Effector memory CD8-positive, alpha-beta T cell (primary cell): ENCODE measurements at regions not wholly inside any gene's neighbourhood (a gene's known extent, or its start where the extent isn't known, plus 50 kb on each side); places are given as distances from the start of the nearest gene placed in this dataset.

Experiments used
- ATAC-seq: fragments of 150-1000 bp; cut with Tn5 transposase; replicated peaks from 2 replicates; pipeline ENCODE4 v1.10.0; 2021; ENCODE audit warnings: mild to moderate bottlenecking, moderate library complexity
- DNase-seq, 3 experiments: peaks; one replicate each; pipeline ENCODE4 v3.0.0; 2021
- H3K27ac Mint-ChIP-seq, 2 donors: one replicate each; pipeline ENCODE4 v1.8.0; 2022; ENCODE audit warnings: mild to moderate bottlenecking in 2 of 2, mixed read lengths in 2 of 2, moderate library complexity in 2 of 2
- H3K27me3 Mint-ChIP-seq, 2 donors: one replicate each; pipeline ENCODE4 v1.8.0; 2022; ENCODE audit warnings: mixed read lengths in 2 of 2
- H3K36me3 Mint-ChIP-seq: one replicate; pipeline ENCODE4 v1.8.0; 2022; ENCODE audit warnings: mild to moderate bottlenecking, moderate library complexity, mixed read lengths; ENCODE audit not compliant: insufficient read depth
- H3K4me1 Mint-ChIP-seq, 2 donors: one replicate each; pipeline ENCODE4 v1.8.0; 2022; ENCODE audit warnings: low read depth in 2 of 2, mixed read lengths in 2 of 2
- H3K4me3 Mint-ChIP-seq, 2 donors: one replicate each; pipeline ENCODE4 v1.8.0; 2022; ENCODE audit warnings: mild to moderate bottlenecking in 2 of 2, mixed read lengths in 2 of 2, moderate library complexity in 2 of 2
- H3K9me3 Mint-ChIP-seq, 2 donors: one replicate each; pipeline ENCODE4 v1.8.0; 2022; ENCODE audit warnings: mixed read lengths in 2 of 2

DNA sequence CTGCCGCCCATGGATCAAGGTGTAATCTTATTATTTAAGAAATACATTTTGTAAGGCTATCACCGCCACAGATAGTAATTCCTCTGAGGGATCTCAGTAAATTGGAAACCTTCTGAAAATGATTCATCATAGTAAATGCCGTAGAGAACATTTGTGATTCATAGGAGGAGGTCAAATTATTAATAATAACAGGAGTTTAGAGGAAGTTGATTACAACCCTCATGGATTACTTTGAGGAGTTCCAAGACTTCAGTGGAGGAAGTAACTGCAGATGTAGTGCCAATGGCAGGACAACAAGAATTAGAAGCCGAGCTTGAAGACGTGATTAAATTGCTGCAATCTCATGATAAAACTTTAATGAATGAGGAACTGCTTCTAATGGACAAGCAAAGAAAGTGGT lies 280.1 kb downstream of the PTPRC start:
- Mint-ChIP-seq H3K27me3 (no peaks in the 10 kb centered on the region), H3K4me1 (peaks cover 16 to 25% of the 10 kb centered on the region in 2 donors), H3K4me3 (peak overlapping the region in 1 of 2 donors; percentile 68), H3K9me3 (no peaks in the 10 kb centered on the region), H3K27ac (peak overlapping the region in 1 of 2 donors; percentile 39), H3K36me3 (no peaks in the 10 kb centered on the region)
- no peak for DNase-seq
- ATAC-seq: no peak

GRCh38 chr1:198919667-198920398 lies 281.0 kb downstream of the PTPRC start:
- Mint-ChIP-seq H3K27ac (peak overlapping the region; percentile 31 to 39), H3K36me3 (no peaks in the 10 kb centered on the region), H3K27me3 (no peaks in the 10 kb centered on the region), H3K4me1 (peaks cover 16 to 25% of the 10 kb centered on the region in 2 donors), H3K9me3 (no peaks in the 10 kb centered on the region), H3K4me3 (peak overlapping the region; percentile 63 to 68)
- no peak for DNase-seq
- ATAC-seq: peak; percentile 74

DNA sequence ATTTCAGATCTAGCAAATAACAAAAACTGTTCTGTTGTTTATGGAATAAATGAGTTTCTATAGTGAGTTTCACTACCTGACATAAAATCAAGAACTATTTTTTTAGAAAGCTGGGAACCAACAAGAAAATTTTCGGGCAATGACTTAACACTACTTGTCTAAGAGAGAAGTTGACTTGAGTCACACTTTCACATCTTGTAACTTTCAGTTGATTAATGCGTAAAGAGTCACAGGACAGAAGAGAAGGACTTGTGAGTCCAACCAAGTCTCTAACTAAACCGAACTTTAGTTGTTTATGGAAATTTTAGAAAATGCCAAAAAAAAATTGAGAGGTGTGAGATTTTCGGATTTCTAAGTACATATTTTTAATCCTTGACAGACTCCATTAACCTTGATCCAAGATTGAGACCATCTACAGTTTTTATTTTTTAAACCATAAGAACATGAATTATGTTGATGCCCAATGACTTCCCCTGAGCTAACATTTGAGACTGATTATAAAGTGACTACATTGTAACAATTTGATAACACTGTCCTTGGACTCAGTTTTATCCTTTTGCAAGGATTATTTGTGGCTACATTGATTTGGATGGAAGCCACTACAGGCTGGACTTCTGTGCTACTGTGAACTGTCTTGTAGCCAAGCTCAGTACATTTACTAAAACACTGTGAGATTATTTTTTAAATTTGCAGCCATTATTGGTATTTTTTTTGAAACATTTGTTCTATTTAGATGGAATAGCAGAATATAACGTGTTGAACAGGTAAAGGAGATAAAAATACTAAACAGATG lies 284.0 kb downstream of the PTPRC start:
- Mint-ChIP-seq H3K4me3 (peak overlapping the region; percentile 5 to 41), H3K9me3 (no peaks in the 10 kb centered on the region), H3K27ac (no peak overlapping the region), H3K36me3 (no peaks in the 10 kb centered on the region), H3K4me1 (peaks cover 15 to 25% of the 10 kb centered on the region in 2 donors), H3K27me3 (no peaks in the 10 kb centered on the region)
- ATAC-seq (peak; percentile 27), DNase-seq (no peak)

GRCh38 chr1:198923993-198924392 lies 285.2 kb downstream of the PTPRC start:
- H3K27ac Mint-ChIP-seq: no peak overlapping the region
- no peaks in the 10 kb centered on the region for H3K27me3 Mint-ChIP-seq
- H3K4me3 Mint-ChIP-seq: no peak overlapping the region
- peaks cover 10 to 23% of the 10 kb centered on the region in 2 donors for H3K4me1 Mint-ChIP-seq
- no peak for ATAC-seq
- DNase-seq: no peak
- H3K9me3 Mint-ChIP-seq: no peaks in the 10 kb centered on the region
- no peaks in the 10 kb centered on the region for H3K36me3 Mint-ChIP-seq

- no peak overlapping the region for H3K4me3 Mint-ChIP-seq
- no peak for DNase-seq
Observed at GRCh38 chr1:198925567-198925966, 286.7 kb downstream of the PTPRC start.

GRCh38 chr1:198927129-198927528 lies 288.3 kb downstream of the PTPRC start:
- H3K9me3 Mint-ChIP-seq: no peaks in the 10 kb centered on the region
- DNase-seq (no peak), ATAC-seq (no peak)
- no peak overlapping the region for H3K4me3 Mint-ChIP-seq
- peaks cover 0 to 7% of the 10 kb centered on the region in 2 donors for H3K27me3 Mint-ChIP-seq
- no peaks in the 10 kb centered on the region for H3K36me3 Mint-ChIP-seq
- no peak overlapping the region for H3K27ac Mint-ChIP-seq
- peaks cover 4 to 14% of the 10 kb centered on the region in 2 donors for H3K4me1 Mint-ChIP-seq

More at GRCh38 chr1:198925567-198925966, 286.7 kb downstream of the PTPRC start:
- peaks cover 4 to 15% of the 10 kb centered on the region in 2 donors for H3K4me1 Mint-ChIP-seq
- peaks cover 0 to 7% of the 10 kb centered on the region in 2 donors for H3K27me3 Mint-ChIP-seq
- H3K9me3 Mint-ChIP-seq: no peaks in the 10 kb centered on the region
- no peaks in the 10 kb centered on the region for H3K36me3 Mint-ChIP-seq
- H3K27ac Mint-ChIP-seq: no peak overlapping the region
- ATAC-seq: no peak

GRCh38 chr1:198929111-198929604 lies 290.3 kb downstream of the PTPRC start:
- Mint-ChIP-seq H3K27me3 (peaks cover 0 to 7% of the 10 kb centered on the region in 2 donors), H3K9me3 (no peaks in the 10 kb centered on the region), H3K4me3 (peak overlapping the region in 1 of 2 donors; percentile 8), H3K36me3 (no peaks in the 10 kb centered on the region), H3K4me1 (peaks cover 4 to 8% of the 10 kb centered on the region in 2 donors), H3K27ac (no peak overlapping the region)
- ATAC-seq: no peak
- DNase-seq: no peak

DNA sequence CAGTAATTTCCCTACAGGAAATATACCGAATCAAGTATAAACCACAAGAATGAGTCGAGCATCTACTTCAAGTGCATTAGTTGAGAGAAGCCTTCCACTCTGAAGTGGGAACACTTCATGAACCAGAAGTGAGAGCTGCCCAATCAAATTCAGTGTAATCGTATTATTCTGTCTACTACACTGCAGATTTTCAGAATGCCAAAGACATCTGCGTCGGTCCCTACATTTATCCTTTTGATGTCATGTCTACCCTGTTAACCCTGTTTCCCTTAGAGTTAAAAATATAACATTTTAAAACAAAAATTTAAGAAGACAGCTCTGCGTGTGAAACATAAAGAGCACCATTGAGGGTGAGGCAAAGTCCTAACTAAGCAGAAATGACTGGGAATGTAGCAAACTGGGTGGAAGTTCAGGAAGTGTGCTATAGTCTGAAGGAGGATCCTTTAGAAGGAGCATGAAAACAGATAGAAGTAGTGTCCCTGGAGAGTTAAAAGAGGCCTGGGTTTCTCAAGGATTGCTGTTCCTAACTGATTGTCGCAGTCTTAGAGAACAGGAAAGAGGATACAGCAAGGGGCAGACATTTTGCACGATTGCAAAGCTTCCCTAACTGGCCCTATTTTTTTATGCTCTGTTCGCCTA lies 291.2 kb downstream of the PTPRC start:
- ATAC-seq (no peak), DNase-seq (no peak)
- Mint-ChIP-seq H3K9me3 (no peaks in the 10 kb centered on the region), H3K36me3 (no peaks in the 10 kb centered on the region), H3K4me3 (peak overlapping the region; percentile 40 to 65), H3K27me3 (peaks cover 0 to 7% of the 10 kb centered on the region in 2 donors), H3K27ac (no peak overlapping the region), H3K4me1 (peaks cover 4 to 8% of the 10 kb centered on the region in 2 donors)

GRCh38 chr1:198932351-198932991 lies 293.6 kb downstream of the PTPRC start:
- Mint-ChIP-seq H3K4me1 (peaks cover 10 to 19% of the 10 kb centered on the region in 2 donors), H3K36me3 (no peaks in the 10 kb centered on the region), H3K4me3 (peak overlapping the region in 1 of 2 donors; percentile 26), H3K27me3 (peaks cover 0 to 7% of the 10 kb centered on the region in 2 donors), H3K9me3 (no peaks in the 10 kb centered on the region), H3K27ac (no peak overlapping the region)
- DNase-seq (no peak), ATAC-seq (no peak)

DNA sequence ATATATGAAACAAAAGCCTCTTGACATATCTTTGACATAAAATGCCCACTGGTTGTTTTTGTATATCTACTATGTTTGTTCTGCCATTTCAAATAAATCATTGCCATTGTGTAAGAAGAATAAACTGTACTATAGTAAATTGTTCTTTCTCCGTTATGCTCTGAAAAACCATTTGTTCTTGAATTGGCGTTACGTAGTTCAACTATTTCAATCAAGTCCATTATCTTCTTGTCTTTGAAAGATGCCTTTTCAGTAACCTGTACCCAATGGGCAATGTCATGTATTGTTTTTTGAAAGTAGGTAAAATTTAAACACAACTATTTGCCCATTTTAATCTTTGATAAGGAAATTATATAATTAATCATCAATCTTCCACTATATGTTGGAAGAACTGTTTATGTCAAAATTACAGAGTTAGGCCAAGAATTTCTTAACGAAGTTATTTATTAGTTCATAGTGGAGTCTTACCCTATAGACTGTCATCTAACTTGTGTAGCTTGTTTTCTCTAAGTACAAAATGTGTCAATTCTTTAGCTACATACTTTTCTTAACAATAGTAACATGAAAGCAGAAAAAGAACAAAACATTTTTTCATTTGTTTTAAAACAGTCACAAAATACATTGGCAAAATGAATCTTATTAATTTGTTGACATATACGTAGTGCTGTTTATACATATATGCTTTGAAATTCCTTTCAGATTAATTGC lies 294.8 kb downstream of the PTPRC start:
- Mint-ChIP-seq H3K4me3 (peak overlapping the region; percentile 6 to 12), H3K27ac (no peak overlapping the region), H3K4me1 (peaks cover 10 to 24% of the 10 kb centered on the region in 2 donors), H3K27me3 (peaks cover 0 to 7% of the 10 kb centered on the region in 2 donors), H3K9me3 (no peaks in the 10 kb centered on the region), H3K36me3 (no peaks in the 10 kb centered on the region)
- no peak for ATAC-seq
- no peak for DNase-seq

DNA sequence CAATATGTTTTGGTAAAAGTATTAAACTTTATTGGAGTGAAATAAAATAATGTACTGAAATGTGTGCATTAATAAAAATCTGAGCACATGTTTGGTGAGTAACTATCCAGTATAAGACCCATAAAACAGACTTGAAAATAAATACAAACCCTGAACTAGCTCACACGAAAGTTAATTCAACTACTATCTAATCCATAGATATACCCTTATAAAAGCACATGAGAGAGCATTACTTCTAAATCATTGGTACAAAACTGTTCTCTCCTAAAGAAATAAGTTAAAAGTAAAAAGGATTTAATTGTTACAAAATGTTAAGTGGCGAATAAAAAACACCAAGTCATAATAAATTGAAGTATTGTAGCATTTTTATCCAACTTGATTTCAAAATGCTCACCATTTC lies 295.6 kb downstream of the PTPRC start:
- DNase-seq: no peak
- Mint-ChIP-seq H3K4me1 (peaks cover 10 to 24% of the 10 kb centered on the region in 2 donors), H3K36me3 (no peaks in the 10 kb centered on the region), H3K27me3 (peaks cover 0 to 7% of the 10 kb centered on the region in 2 donors), H3K9me3 (no peaks in the 10 kb centered on the region), H3K27ac (no peak overlapping the region), H3K4me3 (no peak overlapping the region)
- ATAC-seq: no peak

- Mint-ChIP-seq H3K27me3 (peaks cover 0 to 5% of the 10 kb centered on the region in 2 donors), H3K9me3 (no peaks in the 10 kb centered on the region), H3K27ac (no peak overlapping the region), H3K4me3 (no peak overlapping the region), H3K4me1 (peaks cover 10 to 21% of the 10 kb centered on the region in 2 donors), H3K36me3 (no peaks in the 10 kb centered on the region)
- ATAC-seq: peak; percentile 80
- peak; percentile 44 to 58 (median 52) for DNase-seq
Observed at GRCh38 chr1:198934901-198935305, 296.1 kb downstream of the PTPRC start.
